ENCODE measurements at regions not wholly inside any gene's neighbourhood (a gene's known extent, or its start where the extent isn't known, plus 50 kb on each side); places are given as distances from the start of the nearest gene placed in this dataset.

DNA sequence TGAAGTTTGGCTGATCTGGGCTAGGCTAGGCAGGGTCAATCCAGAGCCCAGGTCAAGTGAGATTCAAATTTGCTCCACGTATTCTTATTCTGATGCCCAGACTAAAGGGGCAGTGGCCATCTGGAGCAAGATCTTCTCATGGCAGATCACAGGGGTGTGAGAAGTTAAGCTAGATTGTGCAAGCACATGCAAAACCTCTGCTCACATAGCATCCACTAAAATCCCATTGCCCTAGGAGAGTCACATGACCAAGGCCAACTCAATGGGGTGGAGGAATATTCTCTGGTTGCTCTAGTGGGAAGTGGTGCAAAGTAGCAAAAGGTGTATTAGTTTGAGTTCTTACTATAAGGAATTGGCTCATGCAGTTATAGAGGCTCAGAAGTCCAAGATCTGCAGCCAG lies 318.4 kb upstream of the ASIC2 start:
- Histone ChIP-seq H2AFZ (ENCODE audit: low read depth, low read length) (no peak overlapping the region), H3K36me3 (replicated peaks; ENCODE audit: low read depth, low read length) (no peaks in the 10 kb centered on the region), H3K4me2 (ENCODE audit: low read length) (no peak overlapping the region), H3K9ac (ENCODE audit: low read length) (no peak overlapping the region), H3K9me3 (ENCODE audit: insufficient read depth, low read length) (no peaks in the 10 kb centered on the region), H4K20me1 (ENCODE audit: insufficient read depth, low read length) (no peaks in the 10 kb centered on the region), H3K79me2 (ENCODE audit: low read length) (no peaks in the 10 kb centered on the region), H3K27me3 (ENCODE audit: low read depth, low read length) (peaks cover 15% of the 10 kb centered on the region; the same call in 1 of the 2 replicates), H3K4me3 (ENCODE audit: low read length) (no peak overlapping the region), H3K4me1 (ENCODE audit: low read length) (no peaks in the 10 kb centered on the region), H3K27ac (ENCODE audit: low read length) (no peak overlapping the region)
- TF ChIP-seq EZH2phosphoT487 (IDR thresholded peaks at IDR 0.05; ENCODE audit: low read depth): no peak
- TF ChIP-seq, protein P1, sequence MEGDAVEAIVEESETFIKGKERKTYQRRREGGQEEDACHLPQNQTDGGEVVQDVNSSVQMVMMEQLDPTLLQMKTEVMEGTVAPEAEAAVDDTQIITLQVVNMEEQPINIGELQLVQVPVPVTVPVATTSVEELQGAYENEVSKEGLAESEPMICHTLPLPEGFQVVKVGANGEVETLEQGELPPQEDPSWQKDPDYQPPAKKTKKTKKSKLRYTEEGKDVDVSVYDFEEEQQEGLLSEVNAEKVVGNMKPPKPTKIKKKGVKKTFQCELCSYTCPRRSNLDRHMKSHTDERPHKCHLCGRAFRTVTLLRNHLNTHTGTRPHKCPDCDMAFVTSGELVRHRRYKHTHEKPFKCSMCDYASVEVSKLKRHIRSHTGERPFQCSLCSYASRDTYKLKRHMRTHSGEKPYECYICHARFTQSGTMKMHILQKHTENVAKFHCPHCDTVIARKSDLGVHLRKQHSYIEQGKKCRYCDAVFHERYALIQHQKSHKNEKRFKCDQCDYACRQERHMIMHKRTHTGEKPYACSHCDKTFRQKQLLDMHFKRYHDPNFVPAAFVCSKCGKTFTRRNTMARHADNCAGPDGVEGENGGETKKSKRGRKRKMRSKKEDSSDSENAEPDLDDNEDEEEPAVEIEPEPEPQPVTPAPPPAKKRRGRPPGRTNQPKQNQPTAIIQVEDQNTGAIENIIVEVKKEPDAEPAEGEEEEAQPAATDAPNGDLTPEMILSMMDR (IDR thresholded peaks at IDR 0.05; ENCODE audit: low read depth, low read length): no peak

DNA sequence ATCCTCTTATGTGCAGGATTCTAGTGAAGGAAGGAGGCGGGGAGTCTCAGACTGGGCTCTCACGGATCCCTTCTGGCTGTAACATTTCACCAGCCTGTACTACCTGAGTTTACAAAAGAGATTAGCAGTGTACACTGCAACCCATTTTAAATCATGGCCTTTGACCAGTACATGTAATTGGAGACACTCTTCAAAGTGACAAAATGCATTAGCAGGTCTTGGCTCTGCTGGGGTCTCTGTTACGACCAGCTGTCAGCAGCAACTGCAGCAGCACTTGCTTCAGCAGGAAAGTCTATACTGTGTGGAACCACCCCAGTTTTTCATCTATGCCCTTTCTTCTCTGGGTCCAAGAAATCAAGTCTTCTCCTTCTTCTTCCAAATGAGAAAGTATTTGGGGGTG lies 322.8 kb upstream of the ASIC2 start:
- H3K79me2 ChIP-seq (ENCODE audit: low read length): no peaks in the 10 kb centered on the region

DNA sequence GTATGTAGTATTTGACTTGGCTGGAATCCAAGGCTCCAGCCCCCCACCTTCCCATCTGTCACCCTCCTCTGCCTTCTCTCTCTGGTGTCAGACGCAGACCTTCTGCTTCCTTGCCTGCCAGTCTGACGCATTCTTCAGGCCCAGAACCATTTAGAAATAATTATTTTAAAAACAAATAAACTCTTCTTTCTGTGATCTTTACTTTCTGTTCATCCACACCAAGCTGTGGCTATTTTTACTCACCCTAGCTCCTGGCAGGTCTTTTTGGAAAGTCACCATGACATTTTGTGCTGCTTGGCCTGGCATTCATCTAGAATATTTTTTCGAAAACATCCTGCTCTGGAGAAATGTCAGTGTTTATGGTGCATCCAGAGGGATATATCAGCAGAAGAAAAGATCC lies 330.7 kb upstream of the ASIC2 start:
- H4K20me1 ChIP-seq (ENCODE audit: insufficient read depth, low read length): no peaks in the 10 kb centered on the region
- peaks cover 35% of the 10 kb centered on the region for H3K27me3 ChIP-seq (ENCODE audit: low read depth, low read length)
- no peak overlapping the region for H3K4me2 ChIP-seq (ENCODE audit: low read length)
- no peaks in the 10 kb centered on the region for H3K4me1 ChIP-seq (ENCODE audit: low read length)
- H3K9ac ChIP-seq (ENCODE audit: low read length): no peak overlapping the region
- H3K79me2 ChIP-seq (ENCODE audit: low read length): no peaks in the 10 kb centered on the region
- H3K36me3 ChIP-seq (replicated peaks; ENCODE audit: low read depth, low read length): no peaks in the 10 kb centered on the region
- no peak overlapping the region for H3K27ac ChIP-seq (ENCODE audit: low read length)
- H3K4me3 ChIP-seq (ENCODE audit: low read length): no peak overlapping the region
- H2AFZ ChIP-seq (ENCODE audit: low read depth, low read length): no peak overlapping the region
- H3K9me3 ChIP-seq (ENCODE audit: insufficient read depth, low read length): no peaks in the 10 kb centered on the region
- no peak for TF ChIP-seq EZH2phosphoT487 (IDR thresholded peaks at IDR 0.05; ENCODE audit: low read depth)
- TF ChIP-seq, protein P1 (IDR thresholded peaks at IDR 0.05; ENCODE audit: low read depth, low read length): no peak

More for the DNA sequence above, 322.8 kb upstream of the ASIC2 start:
- Histone ChIP-seq H3K36me3 (replicated peaks; ENCODE audit: low read depth, low read length) (no peaks in the 10 kb centered on the region), H2AFZ (ENCODE audit: low read depth, low read length) (no peak overlapping the region), H3K4me1 (ENCODE audit: low read length) (no peaks in the 10 kb centered on the region), H3K4me3 (ENCODE audit: low read length) (no peak overlapping the region), H4K20me1 (ENCODE audit: insufficient read depth, low read length) (no peaks in the 10 kb centered on the region), H3K27ac (ENCODE audit: low read length) (no peak overlapping the region), H3K9ac (ENCODE audit: low read length) (no peak overlapping the region), H3K9me3 (ENCODE audit: insufficient read depth, low read length) (no peaks in the 10 kb centered on the region), H3K4me2 (ENCODE audit: low read length) (no peak overlapping the region), H3K27me3 (ENCODE audit: low read depth, low read length) (peaks cover 8% of the 10 kb centered on the region; the same call in 1 of the 2 replicates)
- no peak for TF ChIP-seq EZH2phosphoT487 (IDR thresholded peaks at IDR 0.05; ENCODE audit: low read depth)
- TF ChIP-seq, protein P1 (IDR thresholded peaks at IDR 0.05; ENCODE audit: low read depth, low read length): no peak

- H4K20me1 ChIP-seq (ENCODE audit: insufficient read depth, low read length): no peaks in the 10 kb centered on the region
- H2AFZ ChIP-seq (ENCODE audit: low read depth, low read length): no peak overlapping the region
- peaks cover 12% of the 10 kb centered on the region; the same call in 1 of the 2 replicates for H3K27me3 ChIP-seq (ENCODE audit: low read depth, low read length)
- H3K9ac ChIP-seq (ENCODE audit: low read length): no peak overlapping the region
- H3K4me3 ChIP-seq (ENCODE audit: low read length): no peak overlapping the region
- no peaks in the 10 kb centered on the region for H3K79me2 ChIP-seq (ENCODE audit: low read length)
- H3K4me1 ChIP-seq (ENCODE audit: low read length): no peaks in the 10 kb centered on the region
- H3K36me3 ChIP-seq (replicated peaks; ENCODE audit: low read depth, low read length): no peaks in the 10 kb centered on the region
- no peak for TF ChIP-seq EZH2phosphoT487 (IDR thresholded peaks at IDR 0.05; ENCODE audit: low read depth)
- TF ChIP-seq, protein P1 (IDR thresholded peaks at IDR 0.05; ENCODE audit: low read depth, low read length): no peak
- H3K9me3 ChIP-seq (ENCODE audit: insufficient read depth, low read length): no peaks in the 10 kb centered on the region
- H3K27ac ChIP-seq (ENCODE audit: low read length): no peak overlapping the region
- no peak overlapping the region for H3K4me2 ChIP-seq (ENCODE audit: low read length)
Measured at GRCh38 chr17:33628500-33629346, 335.6 kb upstream of the ASIC2 start.

All from OCI-LY3 (cell line).